ENCODE measurements at regions not wholly inside any gene's neighbourhood (a gene's known extent, or its start where the extent isn't known, plus 50 kb on each side); places are given as distances from the start of the nearest gene placed in this dataset.
A peak's percentile ranks its signal among the peaks of the same experiment; 100 is the strongest.

DNA sequence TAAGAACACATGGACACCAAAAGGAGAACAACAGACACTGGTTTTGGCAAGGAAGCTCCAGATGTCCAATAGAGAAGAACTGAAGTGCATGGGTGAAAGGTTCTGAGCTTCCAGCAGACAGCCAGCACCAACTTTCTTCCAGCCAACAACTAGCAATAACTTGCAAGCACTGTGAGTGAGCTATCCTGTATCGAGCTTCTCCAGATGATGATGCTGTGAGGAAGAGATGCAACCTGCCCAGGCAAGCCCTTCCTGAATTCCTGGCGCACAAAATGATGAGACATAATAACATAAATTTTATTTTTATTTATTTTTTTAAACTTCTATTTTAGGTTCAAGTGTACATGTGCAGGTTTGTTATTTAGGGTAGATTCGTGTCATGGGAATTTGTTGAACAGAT lies 692.1 kb downstream of the DNAJB9 start:
- no peak overlapping the region for H3K9ac ChIP-seq (ENCODE audit: insufficient read depth in 1 of 2, low read length in 2 of 2)
- H3K27ac ChIP-seq (ENCODE audit: low read depth in 1 of 2, low read length in 1 of 2), result no peak overlapping the region
- no peaks in the 10 kb centered on the region for H3K27me3 ChIP-seq (ENCODE audit: control insufficient read depth in 3 of 3, insufficient read depth in 3 of 3, low read length in 2 of 3)
- peaks cover 0 to 3% (median 0%) of the 10 kb centered on the region in 4 donors for H3K9me3 ChIP-seq (ENCODE audit: control insufficient read depth in 4 of 4, insufficient read depth in 3 of 4, low read length in 3 of 4)
- 77 to 87% methylated on average over 3 of the region's 3 CpGs for WGBS, 2 donors
- DNase-seq (no peak), ATAC-seq (ENCODE audit: insufficient read depth, low FRiP score) (no peak)
- TF ChIP-seq, protein P1, sequence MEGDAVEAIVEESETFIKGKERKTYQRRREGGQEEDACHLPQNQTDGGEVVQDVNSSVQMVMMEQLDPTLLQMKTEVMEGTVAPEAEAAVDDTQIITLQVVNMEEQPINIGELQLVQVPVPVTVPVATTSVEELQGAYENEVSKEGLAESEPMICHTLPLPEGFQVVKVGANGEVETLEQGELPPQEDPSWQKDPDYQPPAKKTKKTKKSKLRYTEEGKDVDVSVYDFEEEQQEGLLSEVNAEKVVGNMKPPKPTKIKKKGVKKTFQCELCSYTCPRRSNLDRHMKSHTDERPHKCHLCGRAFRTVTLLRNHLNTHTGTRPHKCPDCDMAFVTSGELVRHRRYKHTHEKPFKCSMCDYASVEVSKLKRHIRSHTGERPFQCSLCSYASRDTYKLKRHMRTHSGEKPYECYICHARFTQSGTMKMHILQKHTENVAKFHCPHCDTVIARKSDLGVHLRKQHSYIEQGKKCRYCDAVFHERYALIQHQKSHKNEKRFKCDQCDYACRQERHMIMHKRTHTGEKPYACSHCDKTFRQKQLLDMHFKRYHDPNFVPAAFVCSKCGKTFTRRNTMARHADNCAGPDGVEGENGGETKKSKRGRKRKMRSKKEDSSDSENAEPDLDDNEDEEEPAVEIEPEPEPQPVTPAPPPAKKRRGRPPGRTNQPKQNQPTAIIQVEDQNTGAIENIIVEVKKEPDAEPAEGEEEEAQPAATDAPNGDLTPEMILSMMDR (IDR thresholded peaks at IDR 0.05; ENCODE audit: control extremely low read depth, extremely low read depth), result no peak
- no peaks in the 10 kb centered on the region for H3K4me1 ChIP-seq (ENCODE audit: control insufficient read depth in 5 of 5, insufficient read depth in 5 of 5, low read length in 5 of 5)
- no peaks in the 10 kb centered on the region for H3K36me3 ChIP-seq (ENCODE audit: control insufficient read depth in 4 of 4, insufficient read depth in 4 of 4, low read length in 4 of 4)
- H3K4me3 ChIP-seq, result no peak overlapping the region

DNA sequence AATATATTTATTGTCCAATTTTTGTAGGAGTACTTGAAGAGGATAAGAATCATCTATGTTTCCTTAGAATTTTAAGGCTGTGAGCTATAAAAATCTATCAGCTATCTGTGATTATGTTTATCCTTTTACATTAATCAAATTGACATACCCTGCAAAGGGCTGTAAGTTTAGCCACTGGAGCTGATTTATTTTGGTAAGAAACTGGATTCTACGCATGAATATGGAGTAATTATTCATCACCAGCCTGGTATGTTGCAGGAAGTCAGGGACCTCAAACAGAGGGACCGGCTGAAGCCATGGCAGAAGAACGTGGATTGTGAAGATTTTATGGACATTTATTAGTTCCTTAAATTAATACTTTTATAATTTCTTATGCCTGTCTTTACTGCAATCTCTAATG lies 696.9 kb downstream of the DNAJB9 start:
- Histone ChIP-seq H3K27me3 (ENCODE audit: control insufficient read depth in 3 of 3, insufficient read depth in 3 of 3, low read length in 2 of 3) (no peaks in the 10 kb centered on the region), H3K36me3 (ENCODE audit: control insufficient read depth in 4 of 4, insufficient read depth in 4 of 4, low read length in 4 of 4) (no peaks in the 10 kb centered on the region), H3K4me3 (no peak overlapping the region), H3K9ac (ENCODE audit: insufficient read depth in 1 of 2, low read length in 2 of 2) (no peak overlapping the region), H3K27ac (ENCODE audit: low read depth in 1 of 2, low read length in 1 of 2) (no peak overlapping the region), H3K9me3 (ENCODE audit: control insufficient read depth in 4 of 4, insufficient read depth in 3 of 4, low read length in 3 of 4) (peaks cover 0 to 3% (median under 1%) of the 10 kb centered on the region in 4 donors), H3K4me1 (ENCODE audit: control insufficient read depth in 5 of 5, insufficient read depth in 5 of 5, low read length in 5 of 5) (no peaks in the 10 kb centered on the region)
- TF ChIP-seq, protein P1 (IDR thresholded peaks at IDR 0.05; ENCODE audit: control extremely low read depth, extremely low read depth), result no peak
- 80 to 86% methylated on average over 3 of the region's 3 CpGs for WGBS, 2 donors
- ATAC-seq (ENCODE audit: insufficient read depth, low FRiP score) (no peak), DNase-seq (no peak)

DNA sequence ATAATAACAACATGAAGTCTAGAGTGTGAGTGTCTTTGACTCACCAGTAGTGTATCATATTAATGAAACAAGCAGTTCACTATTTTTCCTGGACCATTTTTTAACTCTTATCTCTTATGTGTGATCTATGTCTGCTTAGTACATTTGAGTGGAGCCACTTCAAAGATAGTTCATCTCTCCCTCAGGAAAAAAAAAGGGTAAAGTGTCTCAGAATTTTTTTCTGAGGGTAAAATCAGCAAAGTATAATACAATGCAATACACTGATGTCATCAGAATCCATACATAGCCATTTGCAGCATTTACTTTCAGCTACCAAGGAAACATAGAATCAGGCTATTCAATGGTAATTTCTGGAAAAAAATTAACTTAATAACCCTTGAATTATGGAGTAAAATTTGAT lies 706.7 kb downstream of the DNAJB9 start:
- H3K27me3 ChIP-seq (ENCODE audit: control insufficient read depth in 3 of 3, insufficient read depth in 3 of 3, low read length in 2 of 3), result no peaks in the 10 kb centered on the region
- TF ChIP-seq, protein P1 (IDR thresholded peaks at IDR 0.05; ENCODE audit: control extremely low read depth, extremely low read depth), result no peak

DNA sequence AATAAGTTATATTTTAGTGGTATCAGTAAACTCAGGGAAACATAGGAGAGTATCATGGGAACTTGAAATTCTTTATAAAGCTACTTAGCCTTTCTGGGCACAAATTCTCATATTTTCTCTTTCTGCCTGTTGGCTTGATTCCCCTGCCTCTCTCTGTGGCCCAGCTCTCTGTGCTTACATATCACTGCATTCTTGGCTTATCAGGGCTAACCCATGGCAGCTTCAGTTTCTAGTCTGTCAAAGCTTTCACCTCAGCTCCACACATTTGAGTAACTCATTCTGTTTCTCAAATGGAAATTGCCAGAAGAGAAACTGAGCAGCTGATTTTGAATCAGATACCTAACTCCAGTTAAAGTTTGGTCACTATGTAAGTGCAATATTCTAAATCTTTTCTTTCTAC lies 713.1 kb downstream of the DNAJB9 start:
- Histone ChIP-seq H3K9ac (ENCODE audit: insufficient read depth in 1 of 2, low read length in 2 of 2) (no peak overlapping the region), H3K4me3 (no peak overlapping the region), H3K36me3 (ENCODE audit: control insufficient read depth in 4 of 4, insufficient read depth in 4 of 4, low read length in 4 of 4) (no peaks in the 10 kb centered on the region), H3K27ac (ENCODE audit: low read depth in 1 of 2, low read length in 1 of 2) (no peak overlapping the region), H3K9me3 (ENCODE audit: control insufficient read depth in 4 of 4, insufficient read depth in 3 of 4, low read length in 3 of 4) (no peaks in the 10 kb centered on the region), H3K27me3 (ENCODE audit: control insufficient read depth in 3 of 3, insufficient read depth in 3 of 3, low read length in 2 of 3) (no peaks in the 10 kb centered on the region), H3K4me1 (ENCODE audit: control insufficient read depth in 5 of 5, insufficient read depth in 5 of 5, low read length in 5 of 5) (peaks cover 0 to 4% (median 0%) of the 10 kb centered on the region in 5 donors)
- peak in 2 of 3 donors; percentile 4 to 27 for DNase-seq
- ATAC-seq (ENCODE audit: insufficient read depth, low FRiP score), result no peak
- TF ChIP-seq, protein P1 (IDR thresholded peaks at IDR 0.05; ENCODE audit: control extremely low read depth, extremely low read depth), result no peak

More for the DNA sequence above, 706.7 kb downstream of the DNAJB9 start:
- Histone ChIP-seq H3K4me1 (ENCODE audit: control insufficient read depth in 5 of 5, insufficient read depth in 5 of 5, low read length in 5 of 5) (no peaks in the 10 kb centered on the region), H3K4me3 (no peak overlapping the region), H3K9ac (ENCODE audit: insufficient read depth in 1 of 2, low read length in 2 of 2) (no peak overlapping the region), H3K27ac (ENCODE audit: low read depth in 1 of 2, low read length in 1 of 2) (no peak overlapping the region), H3K36me3 (ENCODE audit: control insufficient read depth in 4 of 4, insufficient read depth in 4 of 4, low read length in 4 of 4) (no peaks in the 10 kb centered on the region), H3K9me3 (ENCODE audit: control insufficient read depth in 4 of 4, insufficient read depth in 3 of 4, low read length in 3 of 4) (peaks cover 0 to 2% (median 1%) of the 10 kb centered on the region in 4 donors)
- no peak for ATAC-seq (ENCODE audit: insufficient read depth, low FRiP score)
- DNase-seq, result no peak
